ENCODE measurements at regions not wholly inside any gene's neighbourhood (a gene's known extent, or its start where the extent isn't known, plus 50 kb on each side); places are given as distances from the start of the nearest gene placed in this dataset.

DNA sequence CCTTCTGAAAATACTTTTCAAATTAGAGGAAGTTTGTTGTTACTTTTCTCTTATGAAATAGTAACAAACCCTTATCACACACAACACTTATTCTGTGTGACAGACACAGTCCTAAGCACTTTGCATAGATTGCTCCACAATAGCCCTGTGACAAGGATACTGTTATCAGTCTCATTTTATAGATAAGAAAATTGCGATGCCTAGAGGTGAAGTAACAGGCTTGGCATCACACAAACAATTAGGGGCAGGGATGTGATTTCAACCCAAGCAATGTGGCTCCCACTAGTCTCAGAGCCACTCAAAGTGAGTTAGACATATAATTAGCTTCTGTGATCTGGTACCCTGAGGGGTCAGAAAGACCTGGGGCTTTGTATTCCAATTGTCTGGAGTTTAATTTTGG is 339.9 kb downstream of the FBXO8 start:
- no CpG with 5 or more reads among the region's 1 CpG for WGBS (ENCODE audit: insufficient coverage)
- DNase-seq (ENCODE audit: low read depth in 4 of 6, low spot score in 6 of 6), result no peak

DNA sequence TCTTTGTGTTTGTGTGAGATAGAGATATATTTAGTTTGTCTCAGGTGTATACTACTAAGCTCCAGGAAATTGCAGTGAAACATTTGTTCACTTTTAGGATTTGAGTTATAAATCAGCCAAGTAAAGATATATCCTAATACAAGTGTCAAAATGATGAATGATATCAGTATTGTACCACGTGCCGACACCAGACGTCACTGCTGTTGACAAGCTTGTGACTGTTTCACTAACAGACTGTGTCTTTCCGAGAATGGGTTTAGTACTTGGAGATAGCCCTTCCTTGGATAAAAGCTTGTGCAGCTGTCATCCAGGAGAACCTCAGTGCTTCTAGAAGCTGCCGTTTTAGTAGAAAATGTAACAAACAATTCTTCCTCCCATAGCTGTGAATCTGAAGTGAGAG is 343.3 kb downstream of the FBXO8 start:
- no peaks in the 10 kb centered on the region for H3K27me3 ChIP-seq (ENCODE audit: control insufficient read depth, insufficient read depth, low read length)
- no peak for DNase-seq (ENCODE audit: low read depth in 4 of 6, low spot score in 6 of 6)
- H3K4me1 ChIP-seq (ENCODE audit: control insufficient read depth, insufficient read depth, low read length), result no peaks in the 10 kb centered on the region
- no peak overlapping the region for H3K4me3 ChIP-seq (ENCODE audit: low read depth, low read length)
- H3K27ac ChIP-seq (ENCODE audit: low read depth, low read length), result no peak overlapping the region
- H3K36me3 ChIP-seq (ENCODE audit: control insufficient read depth, insufficient read depth, low read length), result no peaks in the 10 kb centered on the region
- WGBS (ENCODE audit: insufficient coverage), result no CpG with 5 or more reads among the region's 5 CpGs
- no peaks in the 10 kb centered on the region for H3K9me3 ChIP-seq (ENCODE audit: control insufficient read depth, insufficient read depth, low read length)

More for the DNA sequence above, 339.9 kb downstream of the FBXO8 start:
- no peaks in the 10 kb centered on the region for H3K9me3 ChIP-seq (ENCODE audit: control insufficient read depth, insufficient read depth, low read length)
- no peaks in the 10 kb centered on the region for H3K4me1 ChIP-seq (ENCODE audit: control insufficient read depth, insufficient read depth, low read length)
- H3K27ac ChIP-seq (ENCODE audit: low read depth, low read length), result no peak overlapping the region
- no peak overlapping the region for H3K4me3 ChIP-seq (ENCODE audit: low read depth, low read length)
- H3K27me3 ChIP-seq (ENCODE audit: control insufficient read depth, insufficient read depth, low read length), result no peaks in the 10 kb centered on the region
- H3K36me3 ChIP-seq (ENCODE audit: control insufficient read depth, insufficient read depth, low read length), result no peaks in the 10 kb centered on the region

DNA sequence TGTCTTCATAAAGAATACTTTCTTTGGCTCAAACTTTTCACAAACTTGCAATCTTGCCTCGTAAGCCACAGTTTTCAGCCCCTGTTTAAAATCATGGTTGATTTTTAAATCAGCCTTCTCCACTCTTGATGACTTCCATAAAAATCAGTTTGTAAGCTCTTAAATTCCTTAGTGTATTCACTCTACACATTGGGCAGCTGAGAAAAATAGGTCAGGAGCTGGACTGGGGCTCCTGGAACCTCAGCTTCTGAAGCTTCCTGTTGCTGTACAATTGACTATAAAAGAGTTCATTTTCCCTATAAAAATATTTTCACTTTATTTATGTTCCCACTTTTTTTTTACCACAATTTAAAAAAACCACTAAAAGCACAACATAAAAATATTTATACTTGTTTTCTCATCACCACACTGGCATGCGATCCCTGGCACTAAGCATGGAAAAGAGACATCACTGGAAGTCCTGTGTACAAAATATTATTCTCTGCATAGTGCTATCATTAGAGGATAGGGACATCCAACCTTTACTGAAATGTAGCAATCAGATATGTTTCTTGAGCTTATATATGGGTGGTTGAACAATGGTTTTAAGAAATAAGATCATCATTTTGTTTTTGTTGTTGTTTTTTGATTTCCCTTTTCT is 345.7 kb downstream of the FBXO8 start:
- no peak for DNase-seq (ENCODE audit: low read depth in 4 of 6, low spot score in 6 of 6)
- no peaks in the 10 kb centered on the region for H3K4me1 ChIP-seq (ENCODE audit: control insufficient read depth, insufficient read depth, low read length)
- no peaks in the 10 kb centered on the region for H3K9me3 ChIP-seq (ENCODE audit: control insufficient read depth, insufficient read depth, low read length)
- no peak overlapping the region for H3K27ac ChIP-seq (ENCODE audit: low read depth, low read length)
- WGBS (ENCODE audit: insufficient coverage), result no CpG with 5 or more reads among the region's 2 CpGs
- no peaks in the 10 kb centered on the region for H3K36me3 ChIP-seq (ENCODE audit: control insufficient read depth, insufficient read depth, low read length)
- H3K4me3 ChIP-seq (ENCODE audit: low read depth, low read length), result no peak overlapping the region
- no peaks in the 10 kb centered on the region for H3K27me3 ChIP-seq (ENCODE audit: control insufficient read depth, insufficient read depth, low read length)

DNA sequence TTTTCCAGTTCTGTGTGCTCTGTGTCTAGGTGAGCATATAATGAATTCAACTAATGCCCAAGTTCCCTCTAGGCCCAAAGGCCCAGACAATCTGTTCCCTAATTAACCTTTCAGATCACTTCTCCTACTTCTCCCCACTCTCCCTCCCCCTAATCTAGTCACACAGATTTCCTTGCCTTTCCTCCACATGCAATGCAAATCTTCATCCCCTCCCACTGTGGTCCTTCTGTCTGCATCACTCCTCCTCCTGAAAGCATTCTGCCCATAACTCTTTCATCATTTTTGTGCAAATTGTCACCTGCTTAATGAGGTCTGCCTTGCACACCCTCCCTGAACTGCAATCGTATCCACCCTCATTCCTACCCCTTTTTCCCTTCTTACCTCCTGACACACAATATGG is 346.6 kb downstream of the FBXO8 start:
- DNase-seq (ENCODE audit: low read depth in 4 of 6, low spot score in 6 of 6), result no peak
- no CpG with 5 or more reads among the region's 1 CpG for WGBS (ENCODE audit: insufficient coverage)
- no peaks in the 10 kb centered on the region for H3K4me1 ChIP-seq (ENCODE audit: control insufficient read depth, insufficient read depth, low read length)
- no peak overlapping the region for H3K4me3 ChIP-seq (ENCODE audit: low read depth, low read length)
- H3K27ac ChIP-seq (ENCODE audit: low read depth, low read length), result no peak overlapping the region
- no peaks in the 10 kb centered on the region for H3K27me3 ChIP-seq (ENCODE audit: control insufficient read depth, insufficient read depth, low read length)
- H3K9me3 ChIP-seq (ENCODE audit: control insufficient read depth, insufficient read depth, low read length), result no peaks in the 10 kb centered on the region
- no peaks in the 10 kb centered on the region for H3K36me3 ChIP-seq (ENCODE audit: control insufficient read depth, insufficient read depth, low read length)

DNA sequence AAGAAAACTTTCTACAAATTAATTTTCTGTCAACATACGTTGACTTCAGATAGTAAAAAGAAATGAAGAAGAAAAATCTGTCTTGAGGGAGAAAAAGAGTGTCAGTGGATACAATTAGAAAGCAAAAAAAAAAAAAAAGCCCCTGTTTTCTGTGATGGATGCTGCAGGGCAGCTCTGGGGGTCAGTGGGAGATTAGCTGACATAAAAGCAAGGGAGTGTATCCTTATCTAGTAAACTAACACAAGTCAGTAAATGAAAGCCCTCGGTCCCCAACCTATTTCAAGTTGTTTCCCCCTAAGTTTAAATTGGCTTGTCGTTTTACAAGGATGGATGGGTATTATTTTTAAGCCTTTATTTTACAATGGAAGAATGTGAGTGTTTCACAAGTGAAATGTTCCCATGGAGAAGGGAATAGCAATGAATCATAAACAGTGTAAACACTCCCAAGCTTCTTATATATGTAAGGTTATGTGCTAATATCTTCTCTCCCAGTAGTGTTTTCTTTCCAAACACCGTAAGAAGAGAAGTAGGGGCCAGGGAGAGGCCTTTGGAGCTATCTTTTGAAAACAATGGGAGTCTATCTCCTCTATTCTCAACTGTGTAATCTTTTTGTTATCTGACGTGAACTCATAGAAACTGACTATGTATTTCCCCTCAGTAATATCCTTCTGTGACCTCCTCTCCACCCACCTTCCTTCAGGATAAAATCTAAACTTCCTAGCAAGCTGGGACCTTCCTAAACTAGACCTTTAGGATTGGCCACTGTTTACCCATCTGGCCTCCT is 347.7 kb downstream of the FBXO8 start:
- Histone ChIP-seq H3K27ac (ENCODE audit: low read depth, low read length) (no peak overlapping the region), H3K27me3 (ENCODE audit: control insufficient read depth, insufficient read depth, low read length) (no peaks in the 10 kb centered on the region), H3K4me1 (ENCODE audit: control insufficient read depth, insufficient read depth, low read length) (no peaks in the 10 kb centered on the region), H3K4me3 (ENCODE audit: low read depth, low read length) (no peak overlapping the region), H3K9me3 (ENCODE audit: control insufficient read depth, insufficient read depth, low read length) (no peaks in the 10 kb centered on the region), H3K36me3 (ENCODE audit: control insufficient read depth, insufficient read depth, low read length) (no peaks in the 10 kb centered on the region)
- DNase-seq (ENCODE audit: low read depth in 4 of 6, low spot score in 6 of 6), result peak in 1 of 6 donors; percentile 38
- 88% methylated on average over 1 of the region's 5 CpGs for WGBS (ENCODE audit: insufficient coverage)

DNA sequence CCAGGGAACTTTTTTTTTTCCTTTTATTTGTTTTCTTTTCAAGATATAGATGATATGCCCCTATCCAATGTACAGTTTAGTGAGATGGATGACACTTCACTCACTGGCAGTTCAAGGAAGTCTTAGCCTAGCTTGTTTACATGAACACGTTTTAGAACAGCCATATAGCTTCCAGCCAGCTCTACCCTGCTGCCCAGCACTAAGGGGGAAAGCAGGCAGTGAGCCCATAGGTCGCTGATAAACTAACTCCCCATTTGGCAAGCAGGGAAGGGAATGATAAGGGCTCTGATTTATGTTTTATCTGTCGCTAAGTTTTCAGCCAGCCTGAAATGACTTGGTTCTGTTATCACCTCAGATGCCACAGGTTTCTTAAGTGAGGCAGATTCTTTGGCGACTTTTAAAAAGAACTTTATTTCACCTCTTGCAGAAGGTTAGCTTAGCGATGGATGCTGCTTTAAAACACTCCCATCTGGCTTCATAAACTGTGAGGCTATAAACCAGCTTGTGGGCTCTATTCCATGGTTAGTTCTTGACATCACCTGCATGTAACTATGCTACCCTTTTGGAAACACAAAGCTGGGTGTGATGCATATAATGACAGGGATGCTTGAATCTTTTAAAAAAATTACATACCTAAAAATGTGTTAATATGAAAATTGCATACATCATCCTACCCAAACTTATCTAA is 348.4 kb downstream of the FBXO8 start:
- H3K27ac ChIP-seq (ENCODE audit: low read depth, low read length), result no peak overlapping the region
- H3K4me1 ChIP-seq (ENCODE audit: control insufficient read depth, insufficient read depth, low read length), result no peaks in the 10 kb centered on the region
- H3K27me3 ChIP-seq (ENCODE audit: control insufficient read depth, insufficient read depth, low read length), result no peaks in the 10 kb centered on the region
- no peaks in the 10 kb centered on the region for H3K36me3 ChIP-seq (ENCODE audit: control insufficient read depth, insufficient read depth, low read length)
- no peak overlapping the region for H3K4me3 ChIP-seq (ENCODE audit: low read depth, low read length)
- 43% methylated on average over 3 of the region's 5 CpGs for WGBS (ENCODE audit: insufficient coverage)
- no peaks in the 10 kb centered on the region for H3K9me3 ChIP-seq (ENCODE audit: control insufficient read depth, insufficient read depth, low read length)
- DNase-seq (ENCODE audit: low read depth in 4 of 6, low spot score in 6 of 6), result peak in 1 of 6 donors; percentile 15

DNA sequence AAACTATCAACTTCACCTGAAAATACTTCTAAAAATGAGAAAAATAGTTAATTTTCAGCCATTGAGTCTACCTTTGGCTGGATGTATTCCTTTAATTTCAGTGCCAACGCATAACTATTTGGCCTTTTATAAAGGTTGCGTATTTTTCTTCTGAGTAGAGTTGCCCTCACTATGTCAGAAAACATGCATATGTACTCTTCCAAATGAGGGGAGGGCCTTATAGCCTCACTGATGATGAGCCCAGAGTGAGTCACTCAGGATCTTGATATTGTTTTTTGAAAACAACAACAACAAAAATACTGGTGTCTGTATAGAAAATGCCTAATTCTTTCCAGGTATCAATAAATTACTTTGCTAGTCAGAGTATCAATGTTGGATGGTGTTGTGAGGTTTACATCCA is 349.3 kb downstream of the FBXO8 start:
- Histone ChIP-seq H3K4me1 (ENCODE audit: control insufficient read depth, insufficient read depth, low read length) (no peaks in the 10 kb centered on the region), H3K27me3 (ENCODE audit: control insufficient read depth, insufficient read depth, low read length) (no peaks in the 10 kb centered on the region), H3K36me3 (ENCODE audit: control insufficient read depth, insufficient read depth, low read length) (no peaks in the 10 kb centered on the region), H3K27ac (ENCODE audit: low read depth, low read length) (no peak overlapping the region), H3K4me3 (ENCODE audit: low read depth, low read length) (no peak overlapping the region), H3K9me3 (ENCODE audit: control insufficient read depth, insufficient read depth, low read length) (no peaks in the 10 kb centered on the region)
- DNase-seq (ENCODE audit: low read depth in 4 of 6, low spot score in 6 of 6), result no peak
- no CpG with 5 or more reads among the region's 2 CpGs for WGBS (ENCODE audit: insufficient coverage)

GRCh38 chr4:173932701-173933100 is 350.8 kb downstream of the FBXO8 start:
- H3K27ac ChIP-seq (ENCODE audit: low read depth, low read length), result no peak overlapping the region
- 100% methylated on average over 1 of the region's 2 CpGs for WGBS (ENCODE audit: insufficient coverage)
- H3K9me3 ChIP-seq (ENCODE audit: control insufficient read depth, insufficient read depth, low read length), result no peaks in the 10 kb centered on the region
- H3K4me3 ChIP-seq (ENCODE audit: low read depth, low read length), result no peak overlapping the region
- H3K4me1 ChIP-seq (ENCODE audit: control insufficient read depth, insufficient read depth, low read length), result no peaks in the 10 kb centered on the region
- H3K36me3 ChIP-seq (ENCODE audit: control insufficient read depth, insufficient read depth, low read length), result no peaks in the 10 kb centered on the region
- no peak for DNase-seq (ENCODE audit: low read depth in 4 of 6, low spot score in 6 of 6)
- no peaks in the 10 kb centered on the region for H3K27me3 ChIP-seq (ENCODE audit: control insufficient read depth, insufficient read depth, low read length)

- Histone ChIP-seq H3K27me3 (ENCODE audit: control insufficient read depth, insufficient read depth, low read length) (no peaks in the 10 kb centered on the region), H3K4me1 (ENCODE audit: control insufficient read depth, insufficient read depth, low read length) (no peaks in the 10 kb centered on the region), H3K27ac (ENCODE audit: low read depth, low read length) (no peak overlapping the region), H3K4me3 (ENCODE audit: low read depth, low read length) (no peak overlapping the region), H3K9me3 (ENCODE audit: control insufficient read depth, insufficient read depth, low read length) (no peaks in the 10 kb centered on the region), H3K36me3 (ENCODE audit: control insufficient read depth, insufficient read depth, low read length) (no peaks in the 10 kb centered on the region)
- WGBS (ENCODE audit: insufficient coverage), result 94% methylated on average over 3 of the region's 8 CpGs
- DNase-seq (ENCODE audit: low read depth in 4 of 6, low spot score in 6 of 6), result peak in 1 of 6 donors; percentile 44
These were observed 353.0 kb downstream of the FBXO8 start for GRCh38 chr4:173930329-173930967.
